GM18520 (cell line): ENCODE measurements at regions not wholly inside any gene's neighbourhood (a gene's known extent, or its start where the extent isn't known, plus 50 kb on each side); places are given as distances from the start of the nearest gene placed in this dataset.
A peak's percentile ranks its signal among the peaks of the same experiment; 100 is the strongest.
"Not testable (repeated sequence)": the region's sequence is repeated elsewhere in the genome, so short reads cannot be mapped to it uniquely, and the experiment has no call there.

ENCODE experiments used
- ATAC-seq: cut with Tn5 transposase; IDR thresholded peaks from one replicate; pipeline ENCODE4 v1.9.1; 2021; ENCODE audit not compliant: unreplicated experiment

GRCh38 chr3:61378311-61378710, 127.1 kb upstream of the FHIT start:
- no peak for ATAC-seq

GRCh38 chr3:61381745-61382392, 130.6 kb upstream of the FHIT start:
- ATAC-seq: peak; percentile 83

GRCh38 chr3:61387817-61388216, 136.6 kb upstream of the FHIT start:
- no peak for ATAC-seq

- ATAC-seq: not testable (repeated sequence)
Observed at GRCh38 chr3:61393480-61393947, 142.3 kb upstream of the FHIT start.

- no peak for ATAC-seq
Observed at GRCh38 chr3:61401359-61401758, 150.1 kb upstream of the FHIT start.

- ATAC-seq: no peak
Observed at GRCh38 chr3:61407397-61407796, 154.0 kb upstream of the PTPRG start.

GRCh38 chr3:61409638-61410037, 151.7 kb upstream of the PTPRG start:
- no peak for ATAC-seq

- not testable (repeated sequence) for ATAC-seq
Observed at GRCh38 chr3:61410358-61410757, 151.0 kb upstream of the PTPRG start.

- no peak for ATAC-seq
Observed at GRCh38 chr3:61411009-61411662, 150.2 kb upstream of the PTPRG start.

GRCh38 chr3:61414456-61414855, 146.9 kb upstream of the PTPRG start:
- ATAC-seq: peak; percentile 87

- ATAC-seq: no peak
Observed at GRCh38 chr3:61415201-61415600, 146.2 kb upstream of the PTPRG start.

- ATAC-seq: no peak
Observed at GRCh38 chr3:61416618-61417017, 144.8 kb upstream of the PTPRG start.

GRCh38 chr3:61417352-61417751, 144.0 kb upstream of the PTPRG start:
- no peak for ATAC-seq

GRCh38 chr3:61420136-61420759, 141.1 kb upstream of the PTPRG start:
- ATAC-seq: peak; percentile 76

- no peak for ATAC-seq
Observed at GRCh38 chr3:61422945-61423673, 138.3 kb upstream of the PTPRG start.

- ATAC-seq: no peak
Observed at GRCh38 chr3:61425356-61425755, 136.0 kb upstream of the PTPRG start.

- ATAC-seq: no peak
Observed at GRCh38 chr3:61429106-61429505, 132.3 kb upstream of the PTPRG start.

- not testable (repeated sequence) for ATAC-seq
Observed at GRCh38 chr3:61434901-61435300, 126.5 kb upstream of the PTPRG start.

GRCh38 chr3:61435361-61435760, 126.0 kb upstream of the PTPRG start:
- not testable (repeated sequence) for ATAC-seq

GRCh38 chr3:61438253-61439121, 122.9 kb upstream of the PTPRG start:
- ATAC-seq: no peak

GRCh38 chr3:61439122-61439458, 122.3 kb upstream of the PTPRG start:
- no peak for ATAC-seq
